ENCODE measurements at regions not wholly inside any gene's neighbourhood (a gene's known extent, or its start where the extent isn't known, plus 50 kb on each side); places are given as distances from the start of the nearest gene placed in this dataset.

GRCh38 chr10:33539116-33539515 lies 204.6 kb upstream of the NRP1 start:
- Histone ChIP-seq H4K20me1 (ENCODE audit: insufficient read depth, low read length) (no peaks in the 10 kb centered on the region), H2AFZ (ENCODE audit: insufficient read depth, low read depth, low read length, poor library complexity, severe bottlenecking) (no peak overlapping the region), H3K79me2 (ENCODE audit: insufficient read depth, low read length) (no peaks in the 10 kb centered on the region), H3K36me3 (replicated peaks in 1 of 2; ENCODE audit: control insufficient read depth in 1 of 2, insufficient read depth in 2 of 2, low read length in 2 of 2) (no peaks in the 10 kb centered on the region), H3K4me3 (replicated peaks in 1 of 3; ENCODE audit: low read depth in 2 of 3, low read length in 3 of 3) (no peak overlapping the region), H3K4me2 (replicated peaks; ENCODE audit: extremely low read depth, low read length, poor library complexity, severe bottlenecking) (no peak overlapping the region), H3K9ac (ENCODE audit: insufficient read depth, low read length, poor library complexity, severe bottlenecking) (no peak overlapping the region), H3K4me1 (ENCODE audit: control insufficient read depth in 1 of 2, insufficient read depth in 2 of 2, low read length in 2 of 2) (no peaks in the 10 kb centered on the region), H3K9me3 (replicated peaks in 1 of 2; ENCODE audit: control insufficient read depth in 1 of 2, insufficient read depth in 1 of 2, low read length in 2 of 2) (no peaks in the 10 kb centered on the region), H3K27me3 (ENCODE audit: control insufficient read depth in 2 of 2, insufficient read depth in 2 of 2, low read length in 2 of 2) (peaks cover 6 to 9% of the 10 kb centered on the region in 2 donors), H3K27ac (ENCODE audit: low read depth in 1 of 2, low read length in 2 of 2) (no peak overlapping the region)
- Mint-ChIP-seq H3K36me3 (no peaks in the 10 kb centered on the region), H3K4me3 (no peak overlapping the region), H3K9me3 (peaks cover 0 to 9% (median 6%) of the 10 kb centered on the region in 7 donors), H3K27ac (no peak overlapping the region), H3K4me1 (no peaks in the 10 kb centered on the region), H3K27me3 (ENCODE audit: low read depth in 3 of 3) (peaks cover 5 to 25% (median 18%) of the 10 kb centered on the region in 3 donors)
- intact Hi-C loops (cut with micrococcal nuclease), result no loop called here
- no peak for DNase-seq
- WGBS (ENCODE audit: insufficient coverage), result 86% methylated on average over 2 of the region's 4 CpGs
- no peak for TF ChIP-seq CTCF (IDR thresholded peaks at IDR 0.05)

DNA sequence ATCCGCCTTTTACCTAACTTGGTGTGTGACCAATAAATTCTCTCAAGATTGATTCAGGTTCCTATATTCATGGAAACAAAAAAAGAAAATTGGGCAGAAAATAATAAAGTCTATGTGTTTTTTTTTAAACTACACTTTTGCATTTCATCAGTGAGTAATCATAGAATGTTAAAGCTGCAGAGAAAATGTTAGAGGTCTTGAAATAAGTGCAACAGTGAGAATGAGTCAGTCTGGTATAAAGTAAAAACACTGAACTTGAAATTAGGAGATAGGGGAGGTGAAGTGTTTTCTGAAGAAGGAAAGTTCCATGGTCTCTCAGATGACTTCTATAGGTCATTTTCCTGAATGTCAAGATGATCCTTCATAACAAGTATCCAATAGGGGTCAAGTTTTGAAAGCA lies 202.6 kb upstream of the NRP1 start:
- Histone ChIP-seq H3K27ac (ENCODE audit: low read depth in 1 of 2, low read length in 2 of 2) (no peak overlapping the region), H3K4me1 (ENCODE audit: control insufficient read depth in 1 of 2, insufficient read depth in 2 of 2, low read length in 2 of 2) (no peaks in the 10 kb centered on the region), H3K4me2 (replicated peaks; ENCODE audit: extremely low read depth, low read length, poor library complexity, severe bottlenecking) (no peak overlapping the region), H2AFZ (ENCODE audit: insufficient read depth, low read depth, low read length, poor library complexity, severe bottlenecking) (no peak overlapping the region), H3K27me3 (ENCODE audit: control insufficient read depth in 2 of 2, insufficient read depth in 2 of 2, low read length in 2 of 2) (peaks cover 6 to 7% of the 10 kb centered on the region in 2 donors), H3K36me3 (replicated peaks in 1 of 2; ENCODE audit: control insufficient read depth in 1 of 2, insufficient read depth in 2 of 2, low read length in 2 of 2) (no peaks in the 10 kb centered on the region), H3K9ac (ENCODE audit: insufficient read depth, low read length, poor library complexity, severe bottlenecking) (no peak overlapping the region), H3K4me3 (replicated peaks in 1 of 3; ENCODE audit: low read depth in 2 of 3, low read length in 3 of 3) (no peak overlapping the region), H4K20me1 (ENCODE audit: insufficient read depth, low read length) (no peaks in the 10 kb centered on the region), H3K79me2 (ENCODE audit: insufficient read depth, low read length) (no peaks in the 10 kb centered on the region), H3K9me3 (replicated peaks in 1 of 2; ENCODE audit: control insufficient read depth in 1 of 2, insufficient read depth in 1 of 2, low read length in 2 of 2) (no peaks in the 10 kb centered on the region)
- Mint-ChIP-seq H3K4me3 (peak overlapping the region in 1 of 2 donors; percentile 31), H3K27ac (no peak overlapping the region), H3K9me3 (peaks cover 0 to 6% (median 2%) of the 10 kb centered on the region in 7 donors), H3K4me1 (no peaks in the 10 kb centered on the region), H3K36me3 (no peaks in the 10 kb centered on the region), H3K27me3 (ENCODE audit: low read depth in 3 of 3) (peaks cover 5 to 24% (median 16%) of the 10 kb centered on the region in 3 donors)
- no CpG with 5 or more reads among the region's 1 CpG for WGBS (ENCODE audit: insufficient coverage)
- no peak for TF ChIP-seq CTCF (IDR thresholded peaks at IDR 0.05)
- intact Hi-C loops (cut with micrococcal nuclease), result no loop called here
- DNase-seq, result no peak

All from CD14-positive monocyte (primary cell).